Activated CD4-positive, CD25-positive, alpha-beta regulatory T cell treated with anti-CD3 and anti-CD28 coated beads, Interleukin-2, amount 50 U/mL, for 72 hours (primary cell): ENCODE measurements at regions not wholly inside any gene's neighbourhood (a gene's known extent, or its start where the extent isn't known, plus 50 kb on each side); places are given as distances from the start of the nearest gene placed in this dataset.

ENCODE experiments used
- DNase-seq: peaks from one replicate; pipeline ENCODE4 v3.0.0; 2021

DNA sequence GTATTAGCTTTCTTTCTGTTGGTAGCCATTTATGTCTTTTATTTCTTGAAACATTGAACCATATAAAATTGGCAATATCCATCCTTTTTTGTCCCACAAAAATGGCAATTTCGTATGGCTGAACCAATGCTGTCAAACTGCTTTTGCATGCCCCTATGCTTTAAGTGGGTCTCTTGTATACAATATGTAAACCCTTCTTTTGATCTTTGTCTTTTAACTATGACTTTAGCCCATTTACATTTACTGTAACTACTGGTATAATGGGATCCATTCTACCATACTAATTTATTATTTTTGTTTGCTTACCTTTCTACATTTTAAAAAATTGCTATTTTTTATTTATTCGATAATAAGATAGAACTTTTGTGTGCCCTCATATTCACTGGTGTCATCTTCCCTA is 93.4 kb downstream of the TENT4A start:
- no peak for DNase-seq

- DNase-seq = no peak
These were observed 95.2 kb downstream of the TENT4A start for GRCh38 chr5:6808462-6808861.

DNA sequence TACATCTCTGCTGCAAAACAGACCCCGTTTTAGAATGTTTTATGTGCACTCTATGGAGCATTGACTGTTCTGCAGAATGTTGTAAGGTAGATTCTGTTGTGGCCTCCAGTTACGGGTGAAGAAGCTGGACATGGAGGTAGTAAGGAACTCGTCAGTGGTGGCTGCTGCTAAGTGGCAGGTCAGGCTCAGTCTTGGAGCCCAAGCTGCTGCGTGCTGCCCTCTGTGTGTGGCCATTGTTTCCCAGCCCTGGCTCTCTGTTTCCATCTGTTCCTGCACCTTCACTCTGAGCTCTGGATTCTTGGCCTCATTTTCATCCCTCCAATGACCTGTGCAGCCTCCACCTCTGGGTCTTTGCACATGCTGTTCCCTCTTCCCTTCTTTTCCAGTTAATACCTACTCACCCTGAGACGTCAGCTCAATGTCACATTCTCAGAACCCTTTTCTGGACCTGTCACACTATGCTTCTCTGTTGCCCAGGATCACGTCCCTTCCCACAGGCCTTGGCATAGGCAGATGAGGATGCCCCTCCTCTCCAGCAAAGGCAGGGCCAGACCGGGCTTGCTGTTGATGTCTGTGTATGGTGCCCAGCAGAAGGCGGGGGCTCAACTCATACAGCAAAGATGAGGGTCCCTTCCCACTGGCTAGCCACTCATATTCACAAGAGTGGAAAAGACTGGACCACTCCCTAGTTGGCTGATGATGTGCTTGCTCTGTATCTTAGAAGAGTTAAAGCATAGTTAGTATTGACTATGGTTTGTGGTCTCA is 97.6 kb downstream of the TENT4A start:
- DNase-seq = no peak

GRCh38 chr5:6812091-6812490 is 98.9 kb downstream of the TENT4A start:
- no peak for DNase-seq

GRCh38 chr5:6812800-6813731 is 99.8 kb downstream of the TENT4A start:
- DNase-seq = no peak

GRCh38 chr5:6814816-6815215 is 101.6 kb downstream of the TENT4A start:
- no peak for DNase-seq

DNA sequence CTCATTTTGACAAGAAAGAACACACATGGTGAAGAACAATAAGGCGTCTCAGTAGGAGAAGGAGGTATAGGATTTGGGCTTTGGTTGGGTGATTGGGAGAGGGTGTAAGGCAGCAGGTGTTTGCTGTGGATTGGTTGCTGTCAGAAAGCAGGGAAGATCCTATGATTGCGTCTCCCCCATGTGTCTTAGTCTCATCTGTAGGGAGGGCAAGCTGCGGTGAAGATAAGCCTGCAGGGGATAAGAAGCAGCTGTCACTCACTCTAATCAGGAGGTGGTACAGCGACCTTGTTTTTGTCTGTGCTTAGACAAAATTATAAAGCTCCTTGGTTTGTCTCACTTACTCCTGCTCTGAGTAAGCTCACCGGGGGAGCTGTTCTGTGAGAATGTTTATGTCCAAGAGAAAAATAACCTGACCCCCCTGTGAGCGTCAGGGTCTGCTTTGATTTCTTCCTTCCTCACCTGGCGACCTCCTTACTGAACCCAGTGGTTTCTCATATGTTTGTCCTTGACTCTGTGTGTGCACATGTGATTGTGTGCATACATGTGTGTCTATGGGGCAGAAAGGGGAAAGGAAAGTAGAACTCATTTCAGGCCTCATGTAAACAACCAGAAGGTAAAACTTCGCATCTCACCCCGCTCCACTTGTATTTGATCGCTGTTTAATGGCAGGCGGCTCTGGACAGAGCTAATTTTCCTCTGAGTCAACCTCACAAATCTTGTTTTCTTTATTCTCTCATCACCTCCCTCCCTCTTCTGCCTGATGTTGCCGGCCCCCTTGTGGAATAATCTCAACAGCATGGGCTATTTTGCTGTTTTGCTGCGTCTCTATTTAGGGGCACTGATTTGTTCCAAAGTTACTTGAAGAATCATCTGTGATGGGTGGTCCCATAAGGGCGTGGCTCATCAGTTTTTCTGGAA is 105.6 kb downstream of the TENT4A start:
- no peak for DNase-seq

- no peak for DNase-seq
These were observed 106.3 kb downstream of the TENT4A start for GRCh38 chr5:6819521-6819920.

GRCh38 chr5:6820851-6821479 is 107.7 kb downstream of the TENT4A start:
- peak; percentile 63 for DNase-seq

GRCh38 chr5:6822068-6822467 is 108.8 kb downstream of the TENT4A start:
- DNase-seq = no peak

- DNase-seq = no peak
These were observed 109.5 kb downstream of the TENT4A start for GRCh38 chr5:6822556-6823343.

DNA sequence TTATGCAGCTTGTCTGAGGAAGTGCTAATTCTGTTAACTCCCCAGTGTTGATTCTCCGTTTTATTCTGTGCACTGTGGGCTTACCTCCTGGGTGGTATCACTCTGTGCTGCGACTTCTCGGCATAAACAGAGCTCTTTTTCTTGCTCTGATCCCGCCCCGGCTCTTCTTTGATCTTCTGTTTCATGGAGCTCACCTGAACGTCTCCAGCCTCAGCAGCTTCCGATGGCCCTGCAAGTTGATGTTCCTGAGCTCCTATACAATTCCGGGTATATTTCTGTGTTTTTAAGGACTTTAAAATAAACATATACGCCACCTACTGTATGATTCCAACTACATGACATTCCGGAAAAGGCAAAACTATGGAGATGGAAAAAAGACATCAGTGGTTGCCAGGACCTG is 110.8 kb downstream of the TENT4A start:
- no peak for DNase-seq

DNA sequence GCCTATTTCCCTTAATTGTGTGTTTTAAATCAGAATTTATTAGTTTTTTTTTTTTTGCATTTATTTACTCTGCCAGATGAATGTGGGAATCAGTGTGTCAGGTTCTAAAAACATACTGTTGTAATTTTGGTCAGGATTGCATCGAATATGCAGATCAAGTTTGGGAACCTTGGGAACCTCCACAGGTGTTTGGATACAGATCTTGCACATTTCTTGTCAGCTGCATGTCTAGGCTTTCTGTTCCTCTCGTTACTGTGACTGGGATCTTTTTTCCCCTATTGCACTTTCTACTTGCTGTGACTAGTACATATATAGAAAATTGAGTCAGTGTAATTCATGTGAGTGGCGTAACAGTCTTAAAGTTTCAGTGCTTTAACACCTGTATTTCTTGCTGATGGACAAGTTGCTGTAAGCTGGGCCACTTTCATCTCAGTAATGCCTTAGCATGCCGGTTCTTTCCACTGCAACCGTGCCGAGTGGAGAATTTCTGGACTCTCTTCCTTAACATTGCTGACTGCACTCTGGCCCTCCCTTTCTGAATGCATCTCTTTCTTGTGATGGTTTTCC is 112.5 kb downstream of the TENT4A start:
- no peak for DNase-seq

- no peak for DNase-seq
These were observed 113.5 kb downstream of the TENT4A start for GRCh38 chr5:6826756-6827155.

DNA sequence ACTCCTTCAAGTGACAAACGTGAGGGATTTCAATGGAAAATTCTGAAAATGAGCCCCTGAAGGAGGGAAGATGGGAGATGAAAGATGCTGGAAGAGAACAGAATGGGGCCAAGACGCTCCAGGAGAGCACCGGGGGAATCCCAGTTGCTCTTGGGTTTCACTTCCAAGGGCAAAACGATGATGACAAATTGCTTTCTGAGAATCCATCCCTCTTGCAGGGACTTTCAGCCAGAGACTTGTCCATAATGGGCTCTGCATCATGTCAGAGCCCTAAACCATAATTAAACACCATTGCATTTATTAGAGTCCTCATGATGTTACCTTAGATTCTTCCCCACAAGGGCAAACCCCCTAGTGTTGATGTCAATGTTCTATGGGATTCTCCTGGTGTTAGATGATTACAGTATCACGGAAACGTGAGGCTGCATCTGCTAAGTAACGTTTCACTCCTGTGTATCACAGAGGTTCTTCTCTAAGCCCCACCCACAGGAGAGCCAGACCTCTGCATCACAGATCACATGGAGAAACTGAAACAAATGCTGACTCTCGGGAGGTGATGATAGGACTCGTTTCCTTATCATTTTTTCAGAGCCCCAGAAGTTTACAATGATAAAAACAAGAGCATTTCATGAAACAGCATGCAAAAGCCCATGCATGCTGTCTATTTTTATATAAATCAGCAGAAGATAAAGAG is 114.4 kb downstream of the TENT4A start:
- no peak for DNase-seq

DNA sequence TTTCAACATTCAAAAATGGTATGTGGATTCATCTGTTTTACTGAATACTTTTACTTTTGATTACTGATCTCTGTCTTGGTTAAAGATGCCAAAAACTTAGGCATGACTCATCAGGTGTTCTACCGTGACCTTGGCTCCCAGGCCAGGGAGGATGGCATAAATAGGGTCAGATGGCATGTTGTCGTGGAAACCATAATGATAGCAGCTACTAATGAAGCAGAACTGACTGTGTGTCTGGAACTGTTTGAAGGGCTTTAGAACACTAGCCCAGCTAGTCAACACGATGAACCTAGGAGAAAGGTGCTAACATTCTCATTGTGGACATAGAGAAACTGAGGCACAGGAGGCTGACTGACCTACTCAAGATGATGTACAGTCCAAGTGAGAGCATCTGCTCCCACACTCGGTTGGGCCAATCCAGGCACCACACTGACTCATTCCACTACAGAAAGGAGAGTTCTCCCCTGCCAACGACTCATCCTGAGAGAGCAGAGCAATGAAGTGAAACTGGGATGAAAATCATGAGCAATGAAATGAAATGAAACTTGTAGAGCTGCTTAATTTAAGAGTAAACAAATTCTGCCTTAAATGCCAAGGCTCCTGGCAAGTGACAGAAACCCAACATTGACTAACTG is 116.0 kb downstream of the TENT4A start:
- DNase-seq = peak; percentile 46

DNA sequence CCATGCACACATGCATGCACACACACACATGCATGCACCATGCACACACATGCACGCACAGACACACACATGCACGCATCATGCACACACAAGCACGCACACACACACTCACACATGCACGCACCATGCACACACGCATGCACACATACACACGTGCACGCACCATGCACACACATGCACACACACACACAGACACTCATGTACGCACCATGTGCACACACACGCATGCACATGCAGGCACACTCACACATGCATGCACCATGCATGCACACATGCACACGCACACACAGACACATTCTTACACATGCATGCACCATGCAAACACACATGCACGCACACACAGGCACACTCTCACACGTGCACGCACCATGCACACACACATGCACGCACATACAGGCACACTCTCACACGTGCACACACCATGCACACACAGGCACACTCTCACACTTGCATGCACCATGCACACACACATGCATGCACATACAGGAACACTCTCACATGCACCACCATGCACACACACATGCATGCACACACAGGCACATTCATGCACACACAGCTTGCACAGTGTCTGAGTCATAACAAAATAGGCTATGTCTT is 117.5 kb downstream of the TENT4A start:
- DNase-seq = no peak

DNA sequence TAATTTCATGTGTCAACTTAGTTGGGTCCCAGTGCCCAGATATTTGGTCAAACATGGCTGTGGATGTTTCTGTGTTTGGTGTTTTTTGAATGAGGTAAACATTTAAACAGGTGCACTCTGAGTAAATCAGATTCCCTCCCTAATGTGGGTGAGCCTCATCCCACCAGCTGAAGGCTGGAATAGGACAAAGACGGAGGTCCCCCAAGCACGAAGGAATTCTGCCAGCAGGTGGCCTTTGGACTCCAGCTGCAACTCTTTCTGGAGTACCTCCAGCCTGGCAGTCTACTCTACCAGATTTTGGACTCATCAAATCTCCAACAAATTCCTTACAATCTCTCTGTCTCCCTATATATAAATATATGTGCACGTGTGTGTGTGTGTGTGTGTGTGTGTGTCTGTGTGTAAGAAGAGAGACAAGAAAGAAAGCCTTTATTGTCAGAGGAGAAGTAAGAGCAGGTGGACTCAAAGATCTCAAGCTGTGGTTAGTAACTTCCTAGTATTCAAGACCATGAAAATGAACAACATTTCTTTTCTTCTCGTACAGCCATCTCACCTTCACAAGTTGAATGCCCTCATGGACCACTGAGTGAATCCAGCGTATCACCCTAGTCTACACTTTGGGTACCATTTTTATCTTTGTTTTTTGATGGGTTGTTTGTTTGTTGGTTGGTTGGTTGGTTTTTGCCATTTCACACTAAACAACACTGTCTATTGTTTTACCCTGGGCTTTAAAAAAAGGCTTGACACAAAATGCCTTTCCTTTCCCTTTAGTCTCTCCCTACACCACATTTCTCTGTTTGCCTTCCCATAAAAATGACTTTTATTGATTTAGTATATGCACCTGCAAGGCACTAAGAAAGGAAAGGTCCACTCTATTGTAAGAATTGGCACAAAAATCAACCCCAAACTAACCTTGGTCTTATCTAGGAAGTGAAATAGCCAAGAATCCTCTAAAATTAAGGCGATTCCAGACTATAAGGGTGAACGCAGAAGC is 118.7 kb downstream of the TENT4A start:
- no peak for DNase-seq
